Thoracic aorta (tissue), 2 donors: ENCODE measurements at regions not wholly inside any gene's neighbourhood (a gene's known extent, or its start where the extent isn't known, plus 50 kb on each side); places are given as distances from the start of the nearest gene placed in this dataset.

Experiments used
- ATAC-seq: fragments of 150-250 bp; one replicate; pipeline ENCODE4 v1.8.0; 2017; ENCODE audit warnings: low read depth; ENCODE audit not compliant: insufficient number of reproducible peaks, low FRiP score
- DNase-seq: peaks from one replicate; pipeline ENCODE4 v3.0.0-alpha.2; 2020; ENCODE audit warnings: low spot score
- H3K27ac ChIP-seq, 2 donors: fragments of 200-600 bp; sonication (generic); 1 replicate in 1 of 2; 2 replicates in 1 of 2; pipeline ENCODE4 v1.5.1; 2016; ENCODE audit warnings: mild to moderate bottlenecking in 2 of 2, moderate library complexity in 2 of 2
- H3K27me3 ChIP-seq: fragments of 200-600 bp; sonication (generic); replicated peaks from 2 replicates; pipeline ENCODE4 v1.6.0; 2016; ENCODE audit warnings: mild to moderate bottlenecking; ENCODE audit not compliant: insufficient read depth
- H3K36me3 ChIP-seq: fragments of 200-600 bp; sonication (generic); one replicate; pipeline ENCODE4 v1.5.1; 2016
- H3K4me1 ChIP-seq, 2 donors: fragments of 200-600 bp; sonication (generic); 1 replicate in 1 of 2; 2 replicates in 1 of 2; pipeline versions ENCODE4 v1.5.1 to v1.6.0; 2016; ENCODE audit warnings: low read depth in 2 of 2, mild to moderate bottlenecking in 1 of 2; ENCODE audit not compliant: control insufficient read depth in 1 of 2
- H3K4me3 ChIP-seq: fragments of 200-600 bp; sonication (generic); 2 replicates; pipeline ENCODE4 v1.5.1; 2016; ENCODE audit warnings: mild to moderate bottlenecking
- H3K9me3 ChIP-seq: fragments of 200-600 bp; sonication (generic); 2 replicates; pipeline ENCODE4 v1.5.1; 2016
- TF ChIP-seq, protein P1 (sequence below): fragments of 200-600 bp; sonication (generic); IDR thresholded peaks from one replicate; pipeline ENCODE4 v1.5.1; 2019; ENCODE audit warnings: antibody characterized with exemption

DNA sequence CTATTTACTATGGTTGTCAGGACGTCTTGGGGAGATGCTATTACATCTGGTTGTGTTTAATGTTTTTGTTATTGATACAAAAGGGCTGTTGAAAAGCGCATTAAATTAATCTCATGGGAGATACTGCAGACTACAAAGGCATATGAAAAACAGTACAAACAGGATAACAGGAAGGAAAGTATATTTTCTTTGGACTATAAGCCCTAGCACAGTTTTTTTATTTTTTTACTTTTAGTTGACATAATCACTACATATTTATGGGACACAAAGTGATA, 341.3 kb downstream of the ARL4A start:
- ATAC-seq (no peak), DNase-seq (no peak)
- no peaks in the 10 kb centered on the region for H3K27me3 ChIP-seq
- no peaks in the 10 kb centered on the region for H3K36me3 ChIP-seq
- TF ChIP-seq, protein P1, sequence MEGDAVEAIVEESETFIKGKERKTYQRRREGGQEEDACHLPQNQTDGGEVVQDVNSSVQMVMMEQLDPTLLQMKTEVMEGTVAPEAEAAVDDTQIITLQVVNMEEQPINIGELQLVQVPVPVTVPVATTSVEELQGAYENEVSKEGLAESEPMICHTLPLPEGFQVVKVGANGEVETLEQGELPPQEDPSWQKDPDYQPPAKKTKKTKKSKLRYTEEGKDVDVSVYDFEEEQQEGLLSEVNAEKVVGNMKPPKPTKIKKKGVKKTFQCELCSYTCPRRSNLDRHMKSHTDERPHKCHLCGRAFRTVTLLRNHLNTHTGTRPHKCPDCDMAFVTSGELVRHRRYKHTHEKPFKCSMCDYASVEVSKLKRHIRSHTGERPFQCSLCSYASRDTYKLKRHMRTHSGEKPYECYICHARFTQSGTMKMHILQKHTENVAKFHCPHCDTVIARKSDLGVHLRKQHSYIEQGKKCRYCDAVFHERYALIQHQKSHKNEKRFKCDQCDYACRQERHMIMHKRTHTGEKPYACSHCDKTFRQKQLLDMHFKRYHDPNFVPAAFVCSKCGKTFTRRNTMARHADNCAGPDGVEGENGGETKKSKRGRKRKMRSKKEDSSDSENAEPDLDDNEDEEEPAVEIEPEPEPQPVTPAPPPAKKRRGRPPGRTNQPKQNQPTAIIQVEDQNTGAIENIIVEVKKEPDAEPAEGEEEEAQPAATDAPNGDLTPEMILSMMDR = no peak
- no peak overlapping the region for H3K4me3 ChIP-seq
- peaks cover 0 to 3% of the 10 kb centered on the region in 2 donors for H3K4me1 ChIP-seq
- no peak overlapping the region for H3K27ac ChIP-seq
- no peaks in the 10 kb centered on the region for H3K9me3 ChIP-seq

DNA sequence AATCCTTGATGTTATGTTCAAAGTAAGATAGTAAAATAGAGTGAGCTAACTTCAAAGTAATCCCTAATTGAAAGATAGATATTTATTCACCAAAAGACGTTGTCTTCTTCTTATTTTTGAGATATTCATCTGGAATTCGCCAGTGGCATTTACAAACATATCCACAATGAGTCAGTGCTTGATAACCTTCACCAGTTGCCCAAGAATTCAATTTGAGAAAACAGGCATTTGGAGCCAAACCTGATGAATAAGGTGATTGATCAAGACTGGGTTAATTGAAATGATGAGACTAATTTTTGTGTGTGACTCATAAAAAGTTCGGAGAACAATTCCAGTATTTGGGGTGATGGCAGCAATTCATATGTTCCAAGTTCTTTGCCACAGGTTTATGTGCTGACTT, 344.0 kb downstream of the ARL4A start:
- no peaks in the 10 kb centered on the region for H3K9me3 ChIP-seq
- no peaks in the 10 kb centered on the region for H3K27me3 ChIP-seq
- peaks cover 0 to 3% of the 10 kb centered on the region in 2 donors for H3K4me1 ChIP-seq
- H3K4me3 ChIP-seq = no peak overlapping the region
- H3K36me3 ChIP-seq = no peaks in the 10 kb centered on the region
- ATAC-seq (no peak), DNase-seq (no peak)
- TF ChIP-seq, protein P1 = no peak
- no peak overlapping the region for H3K27ac ChIP-seq

DNA sequence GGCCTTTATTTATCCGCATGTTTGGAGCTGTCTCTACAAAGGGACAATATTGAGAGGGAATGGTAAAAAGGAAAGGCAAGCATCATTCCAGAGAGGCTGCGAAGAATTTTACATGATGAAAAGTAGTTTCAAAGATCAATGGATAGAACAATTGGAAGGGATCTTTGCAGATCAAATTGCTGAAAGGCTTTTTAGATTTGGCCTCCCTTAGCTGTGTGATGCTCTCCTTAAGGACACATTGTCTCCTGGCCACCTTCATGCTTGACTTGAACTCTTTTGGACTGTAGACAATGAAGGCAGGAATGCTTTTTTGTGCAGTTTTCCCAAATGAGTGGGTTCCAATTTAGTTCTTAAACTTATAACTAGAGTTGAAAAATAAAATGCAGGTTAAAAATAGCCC, 344.7 kb downstream of the ARL4A start:
- ATAC-seq (no peak), DNase-seq (no peak)
- H3K9me3 ChIP-seq = no peaks in the 10 kb centered on the region
- no peak overlapping the region for H3K4me3 ChIP-seq
- H3K36me3 ChIP-seq = no peaks in the 10 kb centered on the region
- no peaks in the 10 kb centered on the region for H3K27me3 ChIP-seq
- TF ChIP-seq, protein P1 = no peak
- H3K27ac ChIP-seq = no peak overlapping the region
- H3K4me1 ChIP-seq = peaks cover 0 to 3% of the 10 kb centered on the region in 2 donors

DNA sequence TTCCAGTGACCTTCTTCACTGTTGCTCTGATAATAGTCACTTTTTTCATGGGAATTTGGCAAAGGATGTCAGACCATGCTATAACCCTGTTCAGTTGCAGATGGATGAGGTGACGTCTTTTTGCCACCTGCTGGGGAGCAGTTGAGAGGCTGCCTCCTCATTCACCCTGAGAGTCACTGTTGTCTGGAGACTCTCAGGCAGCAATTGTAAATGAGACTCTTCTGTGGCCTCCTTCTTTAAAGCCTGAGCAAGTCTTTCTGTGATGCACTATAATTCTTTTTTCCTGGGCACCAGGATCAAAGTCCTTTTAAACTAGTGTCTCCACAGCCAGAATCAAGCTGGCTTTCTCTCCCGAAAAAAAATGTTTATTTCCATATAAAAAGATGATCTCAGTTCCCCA, 345.1 kb downstream of the ARL4A start:
- Histone ChIP-seq H3K9me3 (no peaks in the 10 kb centered on the region), H3K27ac (no peak overlapping the region)

DNA sequence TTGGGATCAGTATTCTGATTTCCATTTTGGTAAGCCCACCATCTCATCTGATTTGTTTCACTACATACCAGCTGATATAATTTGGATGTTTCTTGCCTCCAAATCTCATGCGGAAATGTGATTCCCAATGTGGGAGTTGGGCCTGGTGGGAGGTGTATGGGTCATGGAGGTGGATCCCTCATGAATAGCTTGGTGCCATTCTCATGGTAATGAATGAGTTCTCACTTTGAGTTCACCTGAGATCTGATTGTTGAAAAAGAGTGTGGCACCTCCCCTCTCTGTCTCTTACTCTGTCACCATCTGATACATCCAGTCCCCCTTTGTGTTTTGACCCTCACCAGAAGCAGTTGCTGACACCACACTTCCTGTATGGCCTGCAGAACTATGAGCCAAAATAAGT, 347.3 kb downstream of the ARL4A start:
- Histone ChIP-seq H3K27me3 (no peaks in the 10 kb centered on the region), H3K4me1 (no peaks in the 10 kb centered on the region), H3K36me3 (no peaks in the 10 kb centered on the region), H3K4me3 (no peak overlapping the region), H3K9me3 (no peaks in the 10 kb centered on the region), H3K27ac (no peak overlapping the region)
- ATAC-seq (no peak), DNase-seq (no peak)
- TF ChIP-seq, protein P1 = no peak

More for the DNA sequence above, 345.1 kb downstream of the ARL4A start:
- no peak for DNase-seq
- peaks cover 0 to 3% of the 10 kb centered on the region in 2 donors for H3K4me1 ChIP-seq
- no peak overlapping the region for H3K4me3 ChIP-seq
- no peaks in the 10 kb centered on the region for H3K36me3 ChIP-seq
- H3K27me3 ChIP-seq = no peaks in the 10 kb centered on the region
- TF ChIP-seq, protein P1 = no peak
- no peak for ATAC-seq
